GM18867 (cell line): ENCODE measurements at regions not wholly inside any gene's neighbourhood (a gene's known extent, or its start where the extent isn't known, plus 50 kb on each side); places are given as distances from the start of the nearest gene placed in this dataset.

Experiments
- ATAC-seq: cut with Tn5 transposase; IDR thresholded peaks from one replicate; pipeline ENCODE4 v1.9.1; 2021; ENCODE audit warnings: mild to moderate bottlenecking, moderate library complexity; ENCODE audit not compliant: unreplicated experiment

DNA sequence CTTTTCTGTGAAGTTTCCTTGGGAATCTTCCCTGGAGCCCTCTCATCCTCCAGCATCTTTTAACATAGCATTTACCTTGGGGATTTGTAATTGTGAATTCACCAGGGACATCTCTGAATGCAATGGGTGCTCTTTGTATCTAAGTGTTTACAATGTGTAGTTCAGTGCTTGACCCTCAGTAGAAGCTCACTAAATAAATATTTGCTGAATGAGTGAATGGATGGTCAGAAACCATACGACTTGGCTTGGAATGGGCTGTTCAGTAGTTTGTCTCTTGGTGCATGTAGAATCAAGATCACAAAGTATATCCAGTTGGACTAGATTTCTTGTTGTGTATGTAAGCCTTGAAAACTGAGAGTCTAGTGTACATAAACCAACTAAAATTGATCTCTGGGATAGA, 81.8 kb upstream of the MEF2C start:
- no peak for ATAC-seq

- ATAC-seq, result no peak
Observed at GRCh38 chr5:88957013-88957412, 74.0 kb upstream of the MEF2C start.

GRCh38 chr5:88956416-88956815, 73.4 kb upstream of the MEF2C start:
- no peak for ATAC-seq

GRCh38 chr5:88955403-88955802, 72.4 kb upstream of the MEF2C start:
- ATAC-seq, result no peak

DNA sequence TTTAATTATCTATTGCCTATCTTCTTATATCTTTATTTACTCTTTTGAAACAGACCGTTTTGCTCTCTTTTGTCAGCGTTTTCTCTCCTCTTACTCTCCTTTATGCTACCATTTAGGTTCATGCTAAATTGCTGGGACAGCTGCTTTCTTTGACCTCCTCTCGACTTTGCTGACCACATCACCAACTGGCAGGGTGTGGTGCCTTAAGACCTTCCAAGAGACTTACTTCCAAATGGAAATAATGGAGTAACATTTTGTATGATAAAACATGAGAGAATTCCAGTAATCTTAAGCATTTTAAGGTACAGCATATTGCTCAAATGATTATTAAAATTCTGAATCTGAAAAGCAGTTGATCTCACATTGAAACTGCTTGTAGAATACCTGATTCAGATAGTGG, 71.5 kb upstream of the MEF2C start:
- ATAC-seq, result no peak

DNA sequence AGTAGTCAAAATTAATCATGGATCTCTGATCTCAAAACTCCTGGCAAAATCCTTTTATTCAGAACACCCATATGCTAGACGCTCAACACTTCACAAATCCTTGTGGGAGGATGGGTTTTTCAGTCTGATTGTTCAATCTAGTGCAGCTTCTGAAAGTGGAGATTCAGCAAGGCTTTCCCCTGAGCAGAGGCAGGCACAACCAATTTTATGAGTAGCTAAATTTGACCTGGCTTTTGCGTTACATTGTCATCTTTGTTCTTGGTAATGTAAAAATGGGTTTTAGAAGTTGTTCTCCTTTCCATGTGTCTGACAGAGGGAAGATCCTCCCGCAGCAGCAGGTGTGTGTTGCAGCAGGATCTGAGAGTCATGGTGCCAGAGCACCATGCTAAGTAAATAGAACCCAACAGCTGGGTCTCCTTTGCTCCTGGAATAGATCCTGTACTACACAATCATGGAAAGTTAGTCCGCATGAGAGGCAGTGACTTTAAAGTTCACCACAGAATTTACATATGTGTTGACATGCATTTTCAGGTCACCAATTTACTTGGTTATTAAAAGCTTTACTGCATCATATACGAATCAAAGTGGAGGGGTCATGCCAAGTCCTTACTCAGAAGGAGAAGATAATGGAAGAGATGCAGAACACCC, 70.1 kb upstream of the MEF2C start:
- no peak for ATAC-seq

GRCh38 chr5:88952344-88952743, 69.4 kb upstream of the MEF2C start:
- no peak for ATAC-seq

- no peak for ATAC-seq
Observed at GRCh38 chr5:88951457-88951856, 68.5 kb upstream of the MEF2C start.

DNA sequence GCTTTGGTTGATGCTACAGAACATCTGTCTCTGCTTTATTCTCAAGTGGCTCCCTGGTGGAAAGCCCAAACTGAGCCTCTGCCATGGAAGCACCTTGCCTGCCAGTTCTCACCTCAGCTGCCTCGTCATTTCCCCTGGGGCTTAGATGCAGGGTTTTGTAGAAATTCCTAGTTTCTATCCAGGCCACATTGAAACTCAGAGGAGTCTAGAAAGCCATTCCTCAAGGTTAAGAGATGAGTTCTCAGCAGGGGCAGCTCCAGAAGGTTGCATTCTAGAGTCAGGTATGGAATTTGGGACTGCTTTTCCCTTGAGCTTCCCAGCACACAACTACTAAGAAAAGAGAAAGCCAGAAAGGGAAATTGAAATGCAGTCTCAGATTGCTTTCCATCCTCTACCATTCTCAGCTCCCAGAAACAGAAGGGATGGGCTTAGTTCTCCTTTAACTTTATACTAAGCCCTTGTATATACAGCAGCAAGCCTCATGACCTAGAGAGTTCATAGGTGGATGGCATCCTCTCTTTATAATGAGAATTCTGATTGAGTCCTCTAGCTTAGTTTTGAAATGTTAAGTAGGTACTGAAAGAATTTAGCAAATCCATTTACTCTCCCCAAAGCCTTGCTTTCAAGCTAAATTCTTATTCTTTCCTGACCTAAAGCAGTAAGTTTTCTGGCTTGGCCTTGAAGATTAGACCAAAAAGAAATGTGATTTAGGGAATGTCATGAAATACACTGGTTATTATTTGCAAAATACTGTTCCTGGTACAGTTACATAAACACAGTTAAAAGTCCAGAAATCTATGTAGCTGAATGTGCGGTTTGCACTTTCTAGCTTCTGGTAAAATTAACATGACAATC, 66.0 kb upstream of the MEF2C start:
- no peak for ATAC-seq

- ATAC-seq, result no peak
Observed at GRCh38 chr5:88944751-88945531, 62.0 kb upstream of the MEF2C start.

DNA sequence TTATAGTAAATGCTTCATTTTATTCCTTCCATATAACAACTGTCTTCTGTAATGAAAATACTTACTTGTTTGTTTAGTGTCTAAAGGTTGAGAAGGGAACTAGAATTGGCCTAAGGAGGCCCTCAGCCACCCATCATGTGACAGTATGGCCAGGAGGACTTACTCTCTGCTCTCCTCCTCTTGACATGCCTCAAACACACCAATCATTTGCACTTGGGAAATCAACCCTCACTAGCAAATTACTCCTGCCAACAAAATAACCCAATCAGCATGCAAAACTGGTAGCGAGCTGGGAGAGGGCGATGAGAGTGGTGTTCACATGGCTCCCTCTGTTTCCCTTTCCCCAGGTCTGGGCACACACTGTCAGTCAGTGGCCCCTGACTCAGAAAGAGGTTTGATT, 58.6 kb upstream of the MEF2C start:
- ATAC-seq, result no peak

DNA sequence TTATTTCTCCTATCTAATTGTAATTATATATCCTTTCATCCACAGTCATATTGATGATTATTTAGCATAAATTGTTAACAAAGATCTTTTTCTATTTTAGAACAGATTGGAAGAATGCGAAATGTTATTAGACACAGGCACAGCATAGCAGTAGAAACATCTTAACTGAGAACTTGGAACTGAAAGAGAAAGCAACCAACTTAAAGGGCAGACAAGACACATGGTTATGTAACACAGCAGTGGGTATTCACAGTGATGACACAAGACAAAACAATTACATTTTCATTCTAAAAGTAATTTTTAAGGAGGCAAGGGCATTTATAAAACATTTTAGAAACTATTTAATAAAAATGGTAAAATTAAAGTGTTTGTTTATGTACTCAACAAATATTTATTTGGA, 57.7 kb upstream of the MEF2C start:
- peak; percentile 98 for ATAC-seq

DNA sequence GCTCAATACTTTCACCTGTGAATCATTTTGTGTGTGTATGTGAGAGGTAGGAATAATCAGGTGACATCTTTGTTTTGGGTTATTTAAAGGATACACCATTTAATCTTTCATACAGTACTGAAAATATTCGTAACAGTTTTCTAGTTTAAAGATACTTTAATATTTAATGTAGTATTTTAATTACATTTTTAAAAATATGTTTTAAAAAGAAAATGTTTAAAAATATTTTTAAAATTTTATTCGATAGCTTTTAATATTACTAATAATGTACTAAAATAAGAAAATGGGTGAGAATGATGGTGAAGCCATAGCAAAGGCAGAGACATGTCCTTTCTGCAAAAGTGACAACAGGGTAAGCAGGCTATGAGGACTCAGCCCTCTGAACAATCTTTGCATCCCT, 56.3 kb upstream of the MEF2C start:
- ATAC-seq, result no peak

- no peak for ATAC-seq
Observed at GRCh38 chr5:88938488-88938887, 55.5 kb upstream of the MEF2C start.

- no peak for ATAC-seq
Observed at GRCh38 chr5:88937406-88937805, 54.4 kb upstream of the MEF2C start.

DNA sequence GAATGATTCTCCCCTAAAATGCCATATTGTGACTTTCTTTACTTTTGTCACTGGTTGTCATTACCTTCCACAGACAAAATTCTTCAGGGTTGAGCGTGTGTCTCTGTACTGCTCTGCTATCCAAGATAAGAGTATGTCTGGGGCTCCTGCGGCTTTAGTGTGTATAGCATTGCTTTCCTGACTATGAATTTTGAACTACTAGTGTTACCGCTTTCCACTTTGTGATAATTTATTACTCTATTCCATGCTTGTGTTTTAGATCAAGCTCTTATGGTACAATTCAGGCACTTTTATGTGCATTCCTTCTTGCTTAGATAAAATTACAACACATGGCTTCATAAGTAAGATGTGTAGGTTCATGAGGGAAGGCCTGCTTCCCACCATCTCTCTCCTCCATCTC, 51.5 kb upstream of the MEF2C start:
- ATAC-seq, result no peak
